Hematopoietic multipotent progenitor cell (in vitro differentiated cells): ENCODE measurements at regions not wholly inside any gene's neighbourhood (a gene's known extent, or its start where the extent isn't known, plus 50 kb on each side); places are given as distances from the start of the nearest gene placed in this dataset.

Experiments used
- DNase-seq, 3 donors: peaks; one replicate each; pipeline ENCODE4 v3.0.0-alpha.2; 2011 to 2015; ENCODE audit warnings: low read depth in 2 of 3, low spot score in 2 of 3

DNA sequence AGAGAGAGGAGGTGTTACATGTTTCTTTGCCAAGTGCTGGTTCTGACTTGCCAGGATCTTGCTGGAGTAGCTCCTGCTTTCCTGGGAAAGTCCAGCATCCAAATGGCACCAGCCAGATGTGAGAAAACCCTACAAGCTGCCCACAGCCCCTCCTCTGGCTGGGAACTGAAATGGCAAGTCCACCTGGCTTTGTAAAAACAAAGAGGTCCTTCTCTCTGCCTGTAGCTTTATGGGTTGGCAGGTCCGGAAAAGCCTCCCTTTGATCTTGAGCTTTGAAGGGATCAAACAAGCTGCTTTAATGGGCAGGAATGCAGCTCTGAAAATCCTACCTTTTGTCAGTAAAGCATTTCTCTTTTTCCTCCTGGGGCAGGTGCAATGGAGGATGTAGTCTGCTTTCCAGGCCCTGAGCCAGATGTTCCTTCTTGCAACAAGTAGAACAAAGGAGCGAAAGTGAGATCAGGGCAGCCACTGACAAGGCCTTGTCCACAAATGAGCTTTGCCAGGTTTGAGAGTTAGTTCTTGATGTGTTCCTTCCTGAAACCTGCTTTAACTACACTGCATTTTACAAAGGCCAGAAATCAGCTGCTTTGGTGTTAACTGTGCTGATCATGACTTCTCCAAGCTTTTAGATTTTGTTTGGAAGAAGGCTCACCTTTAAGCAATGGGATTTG lies 456.7 kb downstream of the ZNF608 start:
- DNase-seq = no peak

DNA sequence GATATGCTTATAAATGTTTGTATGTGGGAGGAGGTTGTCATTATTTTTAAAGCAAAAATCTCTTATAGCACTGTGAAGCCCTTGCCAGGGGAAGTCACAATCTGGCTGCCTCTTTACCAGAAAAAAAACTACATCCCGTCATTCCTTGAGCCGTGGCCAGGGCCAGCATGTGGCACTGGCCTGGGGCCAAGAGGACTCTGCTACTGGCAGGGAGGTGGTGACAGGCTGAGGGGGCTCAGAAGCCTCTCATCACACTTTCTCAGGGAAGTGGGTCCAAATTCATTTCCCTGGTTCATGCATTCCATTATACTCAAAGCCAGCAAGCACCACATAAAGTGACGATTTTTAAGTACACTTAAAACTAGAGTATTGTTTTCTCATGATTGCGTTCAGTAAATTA lies 457.3 kb downstream of the ZNF608 start:
- DNase-seq = no peak

DNA sequence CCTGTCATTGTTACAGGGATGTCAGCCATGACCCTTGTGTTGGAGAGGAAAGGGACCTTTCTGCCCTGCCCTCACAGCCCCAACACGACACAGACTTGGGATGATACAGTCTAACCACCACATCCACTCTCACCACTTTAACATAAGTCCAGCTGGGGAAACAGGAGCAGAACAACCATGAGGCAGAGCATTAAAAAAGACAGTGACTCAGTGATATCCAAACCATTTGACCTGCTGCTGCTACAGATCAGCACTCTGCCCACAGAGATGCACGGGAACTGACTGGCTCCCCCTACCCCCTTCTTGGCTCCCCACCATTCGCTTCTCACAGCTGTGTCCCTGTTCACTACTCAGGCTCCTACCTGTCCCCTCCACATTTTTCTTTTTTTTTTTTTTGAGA lies 458.6 kb downstream of the ZNF608 start:
- DNase-seq = no peak

DNA sequence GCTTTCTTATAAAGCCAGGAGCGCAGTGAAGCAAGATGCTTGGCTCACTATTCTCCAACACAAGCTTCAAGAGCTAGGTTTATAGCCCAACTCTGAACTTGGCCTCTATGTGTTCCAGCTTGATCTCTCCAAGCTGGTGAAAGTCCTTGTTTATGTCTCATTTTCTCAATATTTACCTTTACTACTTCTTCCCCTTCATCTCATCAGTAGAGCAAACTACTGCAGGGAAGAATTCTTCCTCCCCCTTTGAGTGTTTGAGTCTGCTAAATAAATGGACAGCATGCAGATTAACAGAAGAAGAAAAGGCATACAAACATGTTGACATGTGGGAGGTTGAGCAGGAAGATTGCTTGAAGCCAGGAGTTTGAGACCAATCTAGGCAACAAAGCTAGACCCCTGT lies 460.7 kb downstream of the ZNF608 start:
- no peak for DNase-seq

DNA sequence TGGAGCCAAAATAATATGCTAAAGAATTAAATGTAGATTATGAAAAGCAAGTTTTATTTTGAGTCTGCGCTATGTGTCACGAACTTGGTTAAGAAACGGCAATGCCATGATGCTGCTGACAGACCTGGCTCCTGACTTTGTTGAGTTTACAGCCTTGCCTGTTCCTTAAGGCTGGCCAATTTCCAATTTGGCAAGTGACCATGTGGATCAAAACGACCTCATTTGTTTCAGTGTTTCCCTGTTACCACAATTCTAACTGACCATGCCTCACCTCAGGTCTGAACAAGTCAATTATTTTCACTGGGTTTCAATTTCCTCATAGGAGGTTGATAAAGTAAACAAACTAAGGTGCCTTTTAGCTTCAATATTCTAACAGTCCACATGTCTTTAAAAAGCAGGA lies 461.4 kb downstream of the ZNF608 start:
- DNase-seq = no peak

DNA sequence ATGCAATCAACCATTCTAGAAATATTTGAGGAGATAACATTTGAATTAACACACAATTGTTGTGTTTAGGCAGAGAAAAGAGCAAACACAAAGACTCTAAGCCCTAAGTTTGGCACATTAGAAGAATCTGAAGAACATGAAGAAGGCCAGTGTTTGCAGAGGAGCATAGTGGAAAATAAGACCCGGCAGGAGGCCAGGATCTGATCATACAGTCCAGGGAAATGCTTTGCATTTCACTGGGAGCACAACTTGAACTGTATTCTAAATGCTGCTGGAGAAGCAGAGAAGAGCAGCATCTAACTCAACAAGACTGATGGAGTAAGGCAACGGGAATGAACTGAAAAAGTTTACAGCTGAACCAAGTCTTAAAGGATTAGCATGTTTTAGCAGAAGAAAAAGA lies 463.4 kb downstream of the ZNF608 start:
- no peak for DNase-seq

DNA sequence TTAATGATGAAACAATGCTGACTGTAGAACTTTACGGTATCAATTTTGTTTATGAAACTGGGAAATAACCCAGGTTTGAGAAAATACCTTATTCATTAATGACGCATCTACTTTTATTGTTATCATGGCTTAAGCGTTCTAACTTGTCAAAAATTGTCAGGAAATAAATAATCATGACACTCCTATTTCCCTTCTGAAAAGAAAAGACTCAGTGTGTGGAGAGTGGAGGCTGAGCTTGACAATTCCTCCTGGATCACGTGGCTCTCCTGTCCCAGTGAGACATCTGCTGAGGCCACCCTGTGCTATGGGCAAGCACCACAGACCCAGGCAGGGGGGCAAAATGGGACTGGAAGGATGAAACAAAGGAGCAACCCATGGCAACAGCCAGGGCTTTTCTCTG lies 466.4 kb downstream of the ZNF608 start:
- no peak for DNase-seq

DNA sequence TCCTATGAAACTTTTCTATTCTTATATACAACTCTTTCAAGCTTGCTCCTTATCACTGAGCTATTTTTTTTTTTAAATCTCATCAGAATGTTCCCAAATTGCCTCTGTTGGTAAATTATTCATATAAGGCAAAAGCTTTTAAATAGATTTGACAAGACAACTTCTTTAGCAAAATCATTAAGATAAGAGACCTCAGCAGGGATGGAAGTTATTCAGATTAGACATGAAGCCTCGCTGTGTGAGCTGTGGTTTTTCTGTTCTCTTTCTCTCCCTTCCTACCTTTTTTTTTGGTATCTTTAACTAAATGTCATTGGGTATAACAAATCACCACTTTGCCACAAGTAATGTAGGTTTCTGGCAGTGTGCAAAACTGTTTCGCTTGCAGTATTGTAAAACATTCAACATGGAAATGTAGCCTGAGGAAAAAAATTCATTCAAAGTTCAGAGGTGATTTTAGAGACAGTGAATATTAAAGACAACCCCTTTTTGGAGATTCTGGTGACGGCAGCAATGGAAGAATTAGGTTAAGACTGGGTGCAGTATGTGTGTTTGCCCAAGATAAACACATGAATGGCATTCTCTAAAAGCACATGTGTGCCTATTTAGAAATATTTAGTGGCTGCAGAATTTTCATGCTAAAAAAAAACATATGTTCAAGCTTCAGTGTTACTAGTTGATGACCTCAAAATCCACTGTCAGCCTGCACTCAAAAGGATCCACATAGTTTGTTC lies 467.1 kb downstream of the ZNF608 start:
- DNase-seq = no peak

DNA sequence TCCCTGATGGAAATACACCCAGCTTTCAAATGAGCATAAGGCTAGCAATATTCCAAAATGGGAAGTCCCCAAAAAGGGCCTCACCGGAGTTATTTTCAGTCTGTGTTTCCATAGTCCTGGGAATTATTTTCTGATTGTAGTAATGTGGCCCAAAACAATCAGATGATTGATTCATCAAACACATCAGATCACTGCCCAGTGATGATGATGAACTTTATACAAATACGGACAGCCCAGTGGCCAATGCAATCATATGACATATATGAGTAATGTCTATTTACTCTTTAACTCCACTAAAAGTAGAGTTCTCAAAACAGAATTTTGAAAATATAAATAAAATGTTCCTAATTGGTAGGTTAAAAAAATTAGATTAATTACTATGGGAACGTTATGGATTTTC lies 467.8 kb downstream of the ZNF608 start:
- DNase-seq = no peak

DNA sequence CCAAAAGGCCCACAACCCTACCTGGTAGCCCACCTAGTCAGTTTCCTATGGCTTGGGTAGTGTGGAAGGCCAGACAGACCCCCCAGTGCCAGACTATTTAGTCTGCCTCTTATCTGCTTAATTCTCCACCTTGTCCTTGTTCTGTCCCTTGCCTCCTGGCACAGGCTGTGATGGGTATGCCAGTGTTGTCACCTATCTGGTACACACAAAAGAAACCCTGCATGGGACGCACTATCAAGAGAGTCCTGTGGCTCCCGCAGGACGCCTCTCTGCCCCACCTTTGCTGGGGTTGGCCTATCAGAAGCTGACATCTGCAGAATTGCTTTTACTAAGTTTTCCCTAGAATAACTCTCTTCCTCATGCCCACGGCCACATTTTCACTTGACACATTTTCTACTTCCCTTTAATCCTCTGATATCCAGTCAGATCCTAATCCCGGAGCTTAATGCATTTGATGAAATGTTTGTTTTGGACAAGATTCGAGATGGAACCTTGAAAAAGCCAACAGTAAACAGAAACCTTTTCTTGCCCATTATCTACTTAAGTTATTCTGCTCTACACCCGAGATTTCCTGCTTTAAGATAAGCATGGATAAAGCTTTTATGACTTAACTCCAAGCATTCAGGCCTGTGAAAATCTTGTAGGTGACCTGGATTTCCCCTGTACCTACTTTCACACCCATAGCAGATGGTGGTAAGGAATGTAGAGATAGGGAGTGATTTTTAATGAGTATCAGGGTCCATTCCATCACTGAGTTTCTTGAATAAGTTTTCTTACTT lies 468.5 kb downstream of the ZNF608 start:
- no peak for DNase-seq

DNA sequence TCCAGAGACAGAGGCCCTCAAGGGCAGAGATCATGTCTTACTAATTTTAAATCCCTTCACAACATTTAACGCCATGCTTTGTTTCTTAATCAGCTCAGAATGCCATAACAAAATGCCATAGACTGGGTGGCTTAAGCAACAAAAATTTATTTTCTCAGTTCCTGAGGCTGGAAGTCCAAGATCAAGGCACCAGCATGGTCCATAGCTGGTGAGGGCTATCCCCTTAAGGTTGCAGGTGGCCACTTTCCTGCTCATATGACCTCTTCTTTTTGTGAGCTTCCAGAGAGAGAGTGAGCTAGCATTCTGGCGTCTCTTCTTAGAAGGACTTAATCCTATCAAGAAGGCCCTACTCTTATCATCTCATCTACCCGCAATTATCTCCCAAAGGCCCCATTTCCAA lies 470.3 kb downstream of the ZNF608 start:
- DNase-seq = no peak

DNA sequence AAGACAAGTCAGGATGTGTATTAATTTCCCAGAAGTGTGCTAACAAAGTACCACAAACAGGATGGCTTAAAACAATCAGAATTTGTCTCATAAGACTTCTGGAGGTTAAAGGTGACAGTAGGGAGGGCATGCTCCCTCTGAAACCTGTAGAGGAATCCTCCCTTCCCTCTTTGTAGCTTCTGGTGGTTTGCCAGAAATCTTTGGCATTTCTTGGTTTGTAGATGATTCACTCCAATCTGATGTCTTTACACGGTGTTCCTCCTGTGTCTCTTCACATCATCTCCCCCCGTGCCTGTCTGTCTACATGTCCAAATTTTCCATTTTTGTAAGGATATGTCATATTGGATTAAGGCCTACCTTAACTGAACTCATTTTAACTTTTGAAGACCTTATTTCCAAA lies 471.5 kb downstream of the ZNF608 start:
- DNase-seq = no peak

DNA sequence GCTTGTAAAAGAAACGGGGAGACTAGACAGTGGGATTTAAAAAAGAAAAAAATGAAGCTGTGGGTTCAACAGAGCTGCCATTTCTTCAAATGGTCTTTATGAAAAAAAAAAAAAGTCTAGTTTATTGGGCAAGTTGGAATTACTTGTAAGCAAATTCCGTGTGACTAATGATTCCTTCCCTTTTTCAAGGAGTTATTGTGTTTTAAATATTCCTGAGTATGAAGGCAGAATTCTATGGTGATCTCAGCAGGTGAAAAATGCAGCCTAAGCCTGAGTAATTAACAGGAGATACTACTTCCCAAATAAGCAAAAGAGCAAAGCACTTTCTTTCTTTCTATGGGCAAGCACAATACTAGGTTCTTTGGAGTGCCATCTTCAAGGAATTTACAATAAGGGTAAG lies 481.9 kb downstream of the ZNF608 start:
- DNase-seq = no peak

DNA sequence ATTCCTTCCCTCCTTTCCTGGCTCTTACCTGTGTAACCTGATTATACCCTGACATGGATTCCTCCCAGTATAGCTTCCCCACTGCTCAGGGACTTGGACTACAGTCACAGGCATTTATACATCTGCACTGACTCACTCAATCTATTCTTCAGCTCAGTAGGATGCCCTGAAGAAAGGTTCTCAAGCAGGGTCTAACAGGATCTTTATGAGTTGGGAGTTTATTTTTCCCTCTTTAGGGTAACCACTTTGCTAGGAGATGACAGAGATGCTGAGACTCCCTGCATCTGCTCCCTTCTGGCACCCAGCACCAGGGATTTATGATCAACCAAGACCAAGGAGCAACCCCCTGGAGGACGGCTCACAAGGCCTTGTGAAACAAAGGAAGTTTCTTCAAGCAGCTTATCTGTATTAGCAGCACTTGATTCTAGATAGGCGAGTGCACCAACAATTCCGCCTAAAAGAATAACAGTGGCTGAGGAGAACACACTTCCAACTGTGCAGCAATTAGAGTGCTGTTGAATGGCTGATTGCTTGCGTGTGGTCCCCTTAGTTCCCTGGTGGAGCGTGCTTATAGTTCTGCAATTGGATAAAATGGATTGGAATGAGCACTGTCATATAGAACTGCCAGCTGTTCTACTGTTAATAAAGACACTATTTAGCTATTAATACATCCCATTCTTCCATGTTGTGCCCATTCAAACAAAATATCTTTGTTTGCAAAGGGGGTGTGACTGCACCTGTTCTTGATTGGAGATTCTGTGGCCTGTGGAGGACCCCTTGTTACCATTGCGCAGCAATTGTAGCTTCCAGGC lies 482.6 kb downstream of the ZNF608 start:
- peak in 1 of 3 donors; percentile 52 for DNase-seq

DNA sequence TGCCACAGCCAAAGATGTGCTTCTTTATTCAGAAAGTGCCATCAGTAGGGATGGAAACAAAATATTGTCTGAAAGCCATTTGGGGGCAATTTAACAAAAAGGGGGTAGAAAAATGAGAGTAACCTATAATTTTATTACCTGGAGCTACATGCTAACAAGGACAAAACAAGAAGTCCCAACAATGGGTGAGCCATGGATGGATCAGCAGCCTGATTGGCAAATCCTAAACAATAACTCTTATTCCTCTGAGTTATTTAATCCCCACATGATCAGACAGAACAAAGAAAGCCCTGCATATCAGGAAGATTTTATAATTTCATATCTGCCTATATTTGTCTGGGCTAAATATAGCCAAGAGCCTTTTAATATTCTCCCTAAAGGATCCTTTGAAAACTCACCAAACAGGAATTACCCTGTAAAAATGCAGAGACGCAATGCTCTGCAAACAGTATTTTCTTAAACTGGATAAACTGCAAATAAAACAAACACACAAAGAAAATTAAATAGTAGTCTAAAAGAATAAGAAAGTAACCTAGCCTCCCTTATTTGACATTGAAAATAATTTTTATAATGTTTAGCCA lies 483.4 kb downstream of the ZNF608 start:
- DNase-seq = no peak

DNA sequence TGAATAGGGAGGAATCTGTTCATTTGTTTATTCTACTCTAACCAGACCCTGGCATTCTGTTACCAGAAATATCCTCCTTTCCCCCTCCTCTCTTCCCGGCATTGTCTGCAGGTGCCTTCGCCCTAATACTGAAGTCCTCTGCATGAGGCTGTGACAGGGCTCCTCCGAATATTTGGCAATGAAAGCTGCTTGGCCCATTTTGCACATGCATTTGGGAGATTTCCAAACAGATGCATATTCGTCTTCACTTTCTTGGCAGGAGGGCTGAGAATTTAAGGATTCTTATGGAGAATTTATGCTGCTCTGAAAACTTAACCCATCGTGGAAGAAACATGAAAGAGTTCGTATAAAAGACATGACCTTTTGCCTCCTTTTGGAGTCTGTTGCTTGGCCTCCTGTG lies 484.0 kb downstream of the ZNF608 start:
- DNase-seq = no peak

DNA sequence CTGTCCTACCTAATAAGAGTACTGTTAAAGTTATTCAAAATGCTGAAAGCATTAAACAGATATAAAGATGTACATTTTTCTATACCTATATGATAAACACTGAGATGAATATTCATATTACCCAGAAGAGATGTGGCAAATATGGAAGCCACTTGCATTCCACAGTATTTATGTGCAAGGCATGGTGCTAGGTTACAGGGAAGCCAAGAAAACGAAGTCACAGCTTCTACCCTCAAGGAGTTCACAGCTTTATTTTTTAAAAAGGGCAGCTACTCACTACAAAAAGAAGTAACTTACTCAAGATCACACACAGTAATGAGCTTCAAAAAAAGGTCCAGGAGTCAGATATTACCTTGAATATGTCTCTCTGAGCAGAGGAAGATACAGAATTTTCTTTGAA lies 484.6 kb downstream of the ZNF608 start:
- no peak for DNase-seq

DNA sequence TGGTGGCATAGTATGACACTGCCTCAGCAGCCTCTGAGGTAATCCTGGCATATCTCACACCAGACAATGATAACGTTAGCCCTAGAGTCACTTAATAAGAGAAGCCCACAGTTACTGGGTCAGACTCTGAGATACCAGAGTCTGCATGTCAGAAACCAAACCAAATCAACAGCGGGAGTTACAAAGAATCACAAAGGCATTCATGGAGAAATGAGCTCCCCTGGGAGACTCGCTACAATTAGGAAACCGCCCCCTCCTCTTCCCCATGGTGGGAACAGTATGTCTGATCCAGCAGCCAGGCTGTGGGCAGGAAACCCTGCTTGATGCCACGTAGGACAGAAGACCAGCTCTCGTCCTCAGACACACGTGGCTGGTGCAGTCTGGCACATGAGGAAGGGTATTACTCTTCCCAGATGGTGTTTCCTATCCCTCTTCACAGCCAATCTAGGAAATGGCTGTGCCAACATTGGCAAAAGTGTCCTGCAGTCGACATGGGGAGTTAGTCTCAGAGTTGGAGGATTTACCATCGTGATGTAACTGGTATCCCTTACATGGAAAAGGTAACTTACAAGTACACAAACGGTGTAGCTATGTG lies 485.4 kb downstream of the ZNF608 start:
- no peak for DNase-seq

DNA sequence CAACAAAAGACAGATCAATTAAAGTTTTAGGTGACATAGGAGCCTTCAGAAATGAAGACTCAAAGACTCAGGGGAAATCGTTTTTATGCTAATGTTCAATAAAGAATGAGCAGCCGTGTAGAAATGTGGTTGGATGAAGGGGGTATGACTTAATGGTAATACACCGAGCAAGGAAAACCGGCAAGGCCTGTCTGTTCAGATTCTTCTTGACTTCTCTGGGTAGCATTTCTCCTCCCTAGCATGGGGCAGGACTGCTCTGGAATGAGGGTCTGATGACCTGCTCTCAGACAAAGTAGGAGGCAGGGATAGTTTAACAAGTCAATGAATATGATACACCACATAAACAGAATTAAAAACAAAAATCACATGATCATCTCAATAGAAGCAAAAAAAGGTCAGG lies 487.4 kb downstream of the ZNF608 start:
- no peak for DNase-seq

DNA sequence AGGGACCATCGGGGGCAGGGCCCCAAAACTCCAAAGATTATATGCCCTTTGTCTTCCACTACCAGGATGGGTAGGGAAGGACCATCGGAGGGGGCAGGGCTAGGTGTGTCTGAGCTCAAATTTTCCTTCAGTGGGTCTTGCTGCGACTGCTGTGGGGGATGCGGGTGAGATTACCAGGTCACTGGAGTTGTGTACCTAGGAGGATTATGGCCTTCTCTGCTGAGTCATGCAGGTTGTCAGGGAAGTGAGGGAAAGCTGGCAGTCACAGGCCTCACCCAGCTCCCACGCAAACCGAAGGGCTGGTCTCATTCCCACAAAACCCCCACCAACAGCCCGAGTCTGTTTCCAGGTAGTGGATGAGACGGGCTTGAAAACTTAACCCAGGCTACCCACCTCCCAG lies 489.4 kb downstream of the ZNF608 start:
- no peak for DNase-seq
